T-helper 2 cell treated with Interferon-gamma antibody and Interleukin-4, amounts not matched to agents 100 ng/mL and 5 ng/mL, for 36 hours (primary cell): ENCODE measurements at regions not wholly inside any gene's neighbourhood (a gene's known extent, or its start where the extent isn't known, plus 50 kb on each side); places are given as distances from the start of the nearest gene placed in this dataset.

ENCODE experiments used
- intact Hi-C: fragments of 100-400 bp; cut with micrococcal nuclease; formaldehyde crosslinking; loops from one replicate; pipeline ENCODE4 v1.15.1; 2023

DNA sequence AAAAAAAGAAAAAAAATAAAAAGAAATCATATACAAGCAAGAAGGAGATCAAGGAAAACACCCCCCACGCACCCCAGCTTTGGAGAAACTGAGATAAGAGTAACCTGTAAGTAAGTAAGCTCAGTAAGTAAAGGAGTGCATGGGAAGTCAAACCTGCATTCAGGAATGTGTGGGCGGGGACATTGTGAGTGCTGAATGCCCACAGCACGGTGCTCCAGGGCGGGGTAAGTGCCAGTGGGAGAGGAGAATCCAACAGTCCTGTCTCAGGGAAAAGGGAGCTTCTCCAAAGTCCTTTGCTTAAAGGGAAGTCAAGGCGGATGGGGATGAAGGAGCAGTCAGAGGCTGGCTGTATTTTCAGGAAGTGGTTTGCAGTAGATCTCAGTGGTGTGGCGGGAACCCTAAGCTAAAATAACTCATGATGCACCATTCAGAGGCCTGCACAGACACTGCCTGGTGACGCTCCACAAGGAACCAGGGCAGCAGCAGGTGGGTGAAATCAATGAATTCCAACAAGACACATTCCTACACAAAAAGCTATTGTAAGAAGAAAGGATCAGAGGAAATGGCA, 368.0 kb downstream of the QKI start:
- intact Hi-C loops: no loop called here

DNA sequence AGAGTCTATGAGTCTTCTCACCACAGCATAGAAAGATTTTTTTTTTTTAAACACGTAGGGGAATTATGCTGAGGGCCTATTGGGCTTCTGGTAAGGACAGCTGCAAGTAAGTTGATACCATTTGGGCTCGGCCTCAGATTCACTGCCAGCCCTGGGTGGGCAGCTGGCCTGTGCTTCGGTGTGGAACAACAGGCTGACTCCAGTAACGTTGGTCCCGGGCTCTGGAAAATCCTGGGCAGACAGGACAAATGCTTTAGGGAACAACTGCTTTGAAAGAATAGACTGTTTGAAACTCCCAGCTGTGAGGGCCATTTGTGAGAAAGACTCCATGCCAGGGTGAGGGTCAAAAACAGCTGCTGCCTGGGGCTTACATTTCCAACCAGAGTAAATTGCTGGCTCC, 366.5 kb downstream of the QKI start:
- intact Hi-C loops: no loop called here

DNA sequence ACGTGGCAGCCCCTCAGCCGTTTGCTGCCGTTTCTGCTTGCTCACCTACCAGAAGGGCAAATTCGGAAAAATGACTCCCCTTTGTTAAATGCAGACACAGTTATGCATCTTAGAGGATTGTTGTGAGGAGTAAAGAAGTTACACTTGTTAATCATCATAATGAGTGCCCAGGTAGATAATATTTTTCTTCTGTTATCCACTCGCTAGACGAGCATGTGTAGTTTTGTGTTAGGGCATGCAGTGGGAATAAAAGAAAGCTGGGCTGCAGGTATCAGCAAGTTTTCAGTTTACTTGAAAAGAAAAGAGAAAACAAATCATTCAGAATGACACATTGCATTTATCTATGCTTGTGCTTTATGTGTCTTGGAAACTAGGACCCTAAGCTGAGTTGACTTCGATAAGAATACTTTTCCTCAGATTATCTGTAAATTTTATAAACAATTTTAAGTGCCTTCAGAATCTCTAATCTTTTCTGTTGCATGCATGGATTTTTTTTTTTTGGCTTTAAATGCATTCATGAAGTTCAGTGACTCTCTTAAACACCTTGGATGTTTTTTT, 365.3 kb downstream of the QKI start:
- intact Hi-C loops: no loop called here

DNA sequence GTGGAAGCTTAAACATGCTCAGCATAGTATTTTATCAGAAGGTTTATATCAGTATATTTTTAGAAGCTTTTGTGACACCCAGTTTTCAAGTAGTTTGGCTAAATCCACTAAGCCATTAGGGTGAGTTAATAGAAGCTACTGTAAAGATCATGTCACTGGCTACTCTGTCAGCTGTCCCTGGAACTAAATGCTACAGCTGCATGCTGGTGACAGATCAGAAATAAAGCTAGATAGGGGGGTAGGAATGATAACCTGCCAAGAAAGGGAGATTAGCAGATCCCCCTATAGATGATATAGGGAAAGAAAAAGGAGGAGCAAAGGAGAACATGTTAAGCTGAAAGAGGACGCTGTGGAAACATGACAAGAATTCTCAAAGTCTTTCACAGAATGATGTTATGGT, 363.2 kb downstream of the QKI start:
- intact Hi-C loops: no loop called here

DNA sequence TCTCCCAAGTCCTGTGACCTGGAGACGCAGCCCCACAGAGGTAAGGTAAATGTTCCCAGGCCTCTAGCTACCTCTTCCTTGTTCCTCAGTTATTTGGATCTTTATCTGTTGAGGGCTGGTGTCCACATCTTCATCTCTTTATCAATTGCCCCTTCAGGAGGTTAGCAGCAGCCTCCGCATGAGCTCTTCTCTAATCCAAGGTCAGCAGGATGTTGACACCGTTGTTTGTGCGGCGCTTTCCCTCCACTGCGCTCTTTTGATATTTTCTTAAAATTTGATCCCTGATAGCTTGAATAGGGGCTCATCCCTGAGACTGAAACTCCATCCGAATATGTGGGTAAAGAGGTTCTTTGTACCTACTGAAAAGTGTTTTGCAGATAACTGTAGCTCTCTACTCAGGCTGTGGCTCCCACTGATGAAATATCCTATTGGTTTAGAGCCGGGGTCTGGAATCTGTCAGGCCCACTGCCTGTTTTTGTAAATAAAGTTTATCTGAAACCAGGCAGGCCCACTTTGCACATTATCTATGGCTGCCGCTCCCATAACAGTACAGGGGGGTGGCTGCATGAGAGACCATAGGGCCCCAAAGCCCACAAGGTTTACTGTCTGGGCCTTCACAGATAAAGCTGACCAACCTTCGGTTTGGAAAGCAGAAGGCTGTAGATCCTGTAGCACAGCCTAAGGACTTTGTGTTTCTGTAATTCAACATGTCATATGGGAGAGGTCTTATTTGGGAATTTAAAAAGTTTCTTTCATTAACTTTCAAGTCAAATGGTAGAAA, 362.6 kb downstream of the QKI start:
- intact Hi-C loops: no loop called here

DNA sequence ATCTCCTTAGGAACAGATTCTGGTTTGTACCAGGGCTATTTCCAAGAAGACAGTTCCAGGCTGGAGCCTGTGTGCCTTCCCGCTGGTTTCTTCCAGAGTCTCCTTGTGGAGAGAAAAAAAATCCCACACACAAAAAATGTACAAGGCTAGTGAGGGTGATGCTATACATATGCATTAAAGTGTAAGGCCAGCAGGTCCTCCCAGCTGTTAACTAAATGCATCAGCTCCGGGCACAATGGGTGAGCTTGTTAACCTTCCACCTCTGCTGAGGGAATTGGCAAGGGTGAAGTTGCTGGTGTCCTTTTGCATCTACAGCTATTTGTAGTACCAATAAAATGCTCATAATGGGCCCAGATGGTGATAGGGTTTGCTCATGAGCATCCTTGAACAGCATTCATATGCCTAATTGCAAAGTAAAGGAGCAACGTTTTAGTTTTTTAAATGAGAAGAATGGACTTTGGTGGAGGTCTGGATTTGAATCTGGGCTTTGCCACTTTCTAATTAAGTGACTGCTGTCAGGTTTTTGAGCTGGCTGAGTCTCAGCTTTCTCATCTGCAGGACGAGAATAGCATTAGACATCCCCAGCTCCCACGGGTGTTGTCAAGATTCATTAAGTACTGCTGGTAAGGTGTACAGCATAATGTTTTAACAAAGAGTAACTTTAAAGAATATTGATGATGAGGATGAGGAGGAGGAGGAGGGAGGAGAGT, 361.8 kb downstream of the QKI start:
- intact Hi-C loops: no loop called here

DNA sequence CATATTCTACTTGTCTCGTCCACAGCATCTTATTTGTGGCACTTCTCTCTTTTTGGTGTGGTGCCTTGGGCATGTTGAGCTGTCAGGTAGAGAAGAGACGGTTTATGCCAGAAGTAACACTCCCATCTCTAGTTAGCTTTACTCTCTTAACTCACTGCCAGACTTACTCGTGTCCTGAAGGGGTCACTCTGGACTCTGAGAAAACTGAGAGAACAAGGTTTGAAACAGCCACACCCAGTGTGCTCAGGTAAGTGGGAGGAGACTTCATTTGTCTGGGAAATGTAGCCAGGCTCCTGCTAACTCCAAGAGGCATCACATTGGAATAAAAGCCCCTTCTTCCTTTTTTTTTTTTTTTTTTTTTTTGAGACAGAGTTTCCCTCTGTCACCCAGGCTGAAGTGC, 360.8 kb downstream of the QKI start:
- intact Hi-C loops: no loop called here

DNA sequence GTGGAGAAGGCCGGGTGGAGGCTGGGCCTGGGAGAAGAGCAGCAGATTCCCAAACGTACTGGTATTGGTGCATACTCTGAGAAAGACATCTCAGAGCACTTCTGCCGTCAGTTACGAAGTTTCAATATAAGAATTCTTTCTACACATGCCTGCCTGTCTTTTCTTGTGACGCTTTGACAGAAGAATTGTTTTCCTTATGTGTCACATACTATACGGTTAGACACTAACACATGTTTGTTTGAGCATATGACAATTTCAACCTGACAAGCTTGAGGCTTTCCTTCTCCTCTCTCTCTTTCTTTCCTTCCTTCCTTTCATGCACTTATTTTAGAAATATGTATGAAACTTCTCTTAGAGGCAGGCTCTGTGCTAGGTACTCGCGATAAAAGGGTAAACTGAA, 360.0 kb downstream of the QKI start:
- intact Hi-C loops: no loop called here

DNA sequence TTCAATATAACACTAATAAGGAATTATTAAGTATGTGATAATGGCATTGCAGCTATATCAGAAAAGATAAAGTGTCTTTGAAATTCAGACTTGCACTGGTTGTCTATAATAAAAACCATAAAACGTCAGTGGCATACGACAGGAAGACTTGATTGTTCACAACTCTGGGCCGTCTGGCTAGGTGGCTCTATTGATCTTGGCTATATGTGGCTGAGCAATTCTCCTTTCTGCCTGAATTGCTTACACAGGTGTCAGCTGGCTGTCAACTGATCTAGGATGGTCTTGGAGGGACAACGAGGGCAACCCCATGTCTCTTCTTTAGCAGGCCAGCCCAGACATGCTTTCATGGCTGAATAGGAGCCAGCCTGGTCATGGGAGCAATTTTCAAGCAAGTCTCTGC, 359.1 kb downstream of the QKI start:
- intact Hi-C loops: no loop called here

DNA sequence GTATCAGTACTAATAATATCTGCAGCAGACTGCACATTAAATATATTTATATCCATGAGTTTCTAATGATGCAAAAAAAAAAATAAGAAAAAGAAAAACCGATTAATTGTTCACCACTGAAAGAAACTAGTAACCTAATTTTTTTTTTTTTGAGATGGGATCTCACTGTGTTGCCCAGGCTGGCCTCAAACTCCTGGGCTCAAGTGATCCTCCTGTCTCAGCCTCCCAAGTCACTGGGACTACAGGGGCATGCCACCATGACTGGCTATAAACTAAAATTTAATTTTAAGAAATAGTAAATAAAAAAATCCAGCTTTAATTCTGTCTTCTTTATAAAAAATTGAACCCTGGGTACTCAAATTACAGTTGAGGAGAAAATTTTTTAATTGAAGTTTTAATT, 358.2 kb downstream of the QKI start:
- intact Hi-C loops: no loop called here

DNA sequence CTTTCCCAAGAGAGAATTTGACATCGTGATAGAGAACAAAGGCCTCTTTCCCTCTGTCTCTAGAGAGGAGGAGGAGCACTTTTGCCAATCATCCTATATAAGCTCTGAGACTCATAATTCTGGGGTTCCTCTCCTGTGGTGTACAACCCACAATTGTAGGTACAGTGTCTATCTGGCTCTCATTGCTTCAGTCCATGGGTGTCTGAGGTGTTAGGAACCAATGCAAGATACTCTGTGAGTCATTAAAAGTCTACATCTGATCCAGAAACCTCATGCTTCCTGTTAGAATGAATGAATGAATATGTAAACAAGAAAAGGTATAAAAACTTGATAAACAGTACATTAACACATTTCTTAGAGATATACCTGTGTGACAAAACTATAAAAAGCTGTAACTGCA, 356.7 kb downstream of the QKI start:
- intact Hi-C loops: no loop called here

DNA sequence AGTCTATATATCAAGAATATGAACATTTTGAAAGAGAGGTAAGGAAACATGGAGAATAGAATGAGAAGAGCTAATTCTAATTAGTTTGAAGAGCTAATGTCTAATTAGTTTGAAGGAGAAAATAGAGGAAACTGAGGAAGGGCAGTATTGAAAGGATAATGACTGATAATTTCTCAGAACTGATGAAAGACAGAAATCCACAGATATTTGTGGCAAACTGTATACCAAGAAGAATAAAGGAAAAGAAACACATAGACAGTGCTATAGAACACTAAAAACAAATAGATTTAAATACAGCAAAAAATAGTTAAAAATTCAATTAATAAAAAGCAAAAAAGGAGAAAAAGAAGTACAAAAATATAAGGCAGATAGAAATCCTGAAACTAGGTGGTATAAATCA, 354.4 kb downstream of the QKI start:
- intact Hi-C loops: no loop called here

DNA sequence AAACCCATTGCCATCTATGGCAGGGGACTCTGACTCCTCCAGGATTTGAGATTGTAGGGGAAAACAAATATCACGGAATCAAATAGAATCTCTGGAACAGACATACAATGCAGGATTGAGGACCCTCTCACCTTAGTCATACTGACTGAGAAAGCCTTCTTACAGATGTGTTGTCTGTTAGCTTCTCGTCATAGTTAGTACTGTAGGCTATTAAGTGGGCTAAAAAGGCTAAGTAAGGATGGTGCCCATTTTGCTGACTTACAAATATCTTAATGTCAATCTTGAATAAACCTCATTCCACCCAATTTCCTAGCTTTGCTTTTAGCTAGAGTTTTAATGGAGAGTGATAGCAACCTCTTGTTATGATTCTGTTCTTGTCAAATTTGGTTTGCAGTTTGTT, 352.4 kb downstream of the QKI start:
- intact Hi-C loops: no loop called here

DNA sequence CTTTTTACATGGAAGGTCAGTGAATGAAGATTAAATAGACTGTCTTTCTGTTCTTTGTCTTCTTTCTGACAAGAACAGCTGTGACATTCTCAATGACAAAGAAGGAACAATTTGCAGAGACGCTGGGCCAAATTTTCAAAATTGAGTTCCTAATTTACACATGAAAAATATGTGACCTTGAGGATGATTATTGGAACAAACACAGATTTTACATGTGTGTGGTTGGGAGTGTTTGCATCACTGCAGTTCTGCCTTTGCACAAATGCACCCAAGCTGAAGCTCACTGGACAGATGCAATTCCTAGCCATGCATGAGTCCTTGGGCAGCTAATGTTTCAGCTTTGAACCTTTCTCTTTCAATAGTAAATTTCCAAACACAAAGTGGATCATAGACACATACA, 350.8 kb downstream of the QKI start:
- intact Hi-C loops: no loop called here

DNA sequence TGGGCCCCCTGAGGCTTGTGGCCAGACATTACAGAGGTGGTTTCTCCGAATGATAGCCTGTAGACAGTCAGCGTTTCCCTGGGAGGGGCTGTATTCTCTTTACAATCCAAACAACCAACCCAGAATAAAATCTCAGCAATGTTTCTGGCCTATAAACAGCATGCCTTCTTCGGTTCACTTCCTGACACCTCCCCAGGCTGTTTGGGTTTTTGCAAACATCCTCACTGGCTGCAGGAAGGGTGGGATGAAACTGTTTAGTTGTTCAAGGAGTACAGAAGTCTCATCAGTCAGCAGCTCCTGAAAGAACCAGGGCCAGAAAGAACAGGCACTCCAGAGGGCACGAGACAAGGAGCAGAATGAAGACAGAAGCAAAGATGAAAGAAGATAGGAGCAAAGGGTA, 350.0 kb downstream of the QKI start:
- intact Hi-C loops: no loop called here

DNA sequence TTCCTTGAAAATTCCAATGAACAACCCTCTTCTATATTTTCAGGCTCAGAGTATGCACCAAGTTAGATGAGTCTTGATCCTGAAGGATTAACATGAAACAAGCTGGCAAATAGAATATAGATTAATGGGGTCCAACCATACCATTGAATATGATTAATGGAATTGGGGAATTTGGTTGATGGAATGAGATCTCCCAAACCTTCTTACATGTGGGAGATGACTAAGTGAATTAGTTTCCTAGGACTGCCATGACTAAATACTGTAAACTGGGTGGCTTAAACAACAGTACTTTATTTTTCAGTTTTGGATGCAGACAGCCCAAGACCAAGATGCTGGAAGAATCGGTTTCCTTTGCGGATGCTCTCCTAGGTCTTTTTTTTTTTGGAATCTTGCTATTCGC, 347.0 kb downstream of the QKI start:
- intact Hi-C loops: no loop called here

DNA sequence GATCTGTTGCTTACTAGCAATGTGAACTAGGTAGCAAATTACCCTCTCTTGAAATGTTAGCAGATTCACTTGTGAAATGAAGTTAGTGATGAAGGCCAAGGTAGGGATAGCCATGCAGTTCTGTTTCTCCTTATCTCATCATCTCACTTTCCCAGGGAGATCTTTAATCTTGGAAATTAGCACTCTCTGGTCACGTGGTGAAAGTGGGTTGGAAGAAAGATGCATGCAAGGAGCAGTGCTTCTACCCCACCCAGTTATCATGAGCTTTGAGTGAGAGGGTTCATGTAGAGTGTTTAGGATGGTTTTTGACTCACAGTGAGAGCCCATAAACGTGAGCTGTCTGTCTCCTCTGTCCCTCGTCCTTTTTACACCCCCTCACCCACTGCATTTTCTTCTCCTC, 346.3 kb downstream of the QKI start:
- intact Hi-C loops: no loop called here

DNA sequence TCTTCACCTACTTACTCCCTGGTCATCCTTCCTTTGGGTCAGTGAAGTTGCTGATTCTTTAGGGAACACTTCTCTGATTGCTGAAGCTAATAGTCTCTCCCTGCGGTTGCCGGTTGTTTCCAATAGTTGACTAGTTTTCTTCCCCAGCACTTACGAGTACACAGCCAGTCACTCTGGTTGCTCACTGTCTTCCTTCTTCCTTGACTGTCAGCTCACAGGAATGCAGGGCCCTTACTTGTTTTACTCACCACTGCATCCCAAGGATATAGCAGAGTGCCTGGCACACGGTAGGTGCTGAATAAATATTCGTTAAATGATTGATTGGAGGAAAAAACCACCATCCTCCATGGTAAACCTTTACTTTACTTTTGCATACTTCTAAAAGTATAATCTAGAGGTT, 345.0 kb downstream of the QKI start:
- intact Hi-C loops: no loop called here

DNA sequence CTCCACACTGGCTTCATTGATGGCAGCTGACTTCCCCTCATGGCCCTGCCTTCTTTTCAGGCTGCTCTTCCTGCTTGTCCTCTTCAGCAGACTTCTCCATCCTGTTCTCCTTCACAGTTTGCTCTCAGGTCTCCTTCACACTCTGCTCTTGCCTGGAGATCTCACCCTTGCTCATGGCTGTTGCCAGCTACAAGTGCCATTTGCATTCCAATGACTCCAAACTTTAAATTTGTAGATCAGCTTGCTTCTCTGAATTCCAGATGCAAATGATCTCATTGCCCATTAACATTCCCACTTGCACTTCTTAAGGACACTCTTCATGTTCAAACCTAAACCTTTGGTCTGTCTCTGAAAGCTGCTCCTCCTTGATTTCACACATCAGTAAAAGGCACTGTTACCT, 343.0 kb downstream of the QKI start:
- intact Hi-C loops: no loop called here

DNA sequence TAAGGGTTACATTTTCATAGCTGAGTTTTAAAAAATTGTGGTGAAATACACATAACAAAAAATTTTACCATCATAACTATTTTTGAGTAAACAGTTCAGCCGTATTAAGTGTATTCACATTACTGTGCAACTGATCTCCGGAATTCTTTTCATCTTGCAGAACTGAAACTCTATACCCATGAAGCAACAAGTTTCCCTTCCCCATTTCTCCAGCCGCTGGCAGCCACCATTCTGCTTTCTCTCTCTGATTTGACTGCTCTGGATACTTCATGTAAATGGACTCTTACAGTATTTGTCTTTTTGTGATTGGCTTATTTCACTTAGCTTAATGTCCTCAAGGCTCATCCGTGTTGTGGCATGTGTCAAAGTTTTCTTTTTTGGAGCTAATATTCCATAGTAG, 341.6 kb downstream of the QKI start:
- intact Hi-C loops: no loop called here

DNA sequence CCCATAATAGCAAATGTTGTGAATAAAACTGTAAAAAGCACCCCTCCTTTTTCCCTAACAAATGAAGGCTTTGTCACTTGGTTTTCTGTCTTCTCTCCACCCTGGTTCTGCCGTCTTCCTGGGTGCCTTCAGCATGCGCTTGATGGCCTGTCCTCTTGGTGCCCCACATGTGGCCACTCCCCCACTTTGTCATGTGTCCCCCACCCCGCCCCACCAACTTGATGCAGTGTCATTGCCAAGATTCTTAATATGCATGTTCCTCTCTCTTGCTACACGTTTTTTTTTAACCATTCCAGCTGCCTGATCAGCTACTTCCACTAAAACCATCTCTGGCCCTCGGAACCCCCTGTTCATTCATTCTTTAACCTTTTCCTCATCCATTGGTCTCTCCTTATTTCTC, 340.3 kb downstream of the QKI start:
- intact Hi-C loops: no loop called here

DNA sequence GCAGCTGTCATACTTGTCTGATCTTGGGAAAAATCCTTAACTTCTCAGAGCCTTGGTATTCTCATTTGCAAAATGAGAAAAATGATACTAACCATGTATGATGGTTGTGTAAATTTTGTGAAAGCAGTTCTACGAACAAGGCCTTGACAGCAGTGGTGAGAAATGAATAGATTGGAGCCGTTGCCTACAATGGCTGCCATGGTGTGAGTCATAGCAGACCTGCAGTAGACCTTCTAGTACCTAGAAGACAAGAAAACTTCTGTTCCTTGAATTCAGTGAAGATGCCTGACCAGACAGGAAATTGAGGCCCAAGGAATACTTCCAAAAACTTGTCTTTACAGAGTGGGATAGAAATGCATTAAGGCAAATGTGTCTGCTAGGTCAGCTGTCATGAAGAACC, 338.9 kb downstream of the QKI start:
- intact Hi-C loops: no loop called here

DNA sequence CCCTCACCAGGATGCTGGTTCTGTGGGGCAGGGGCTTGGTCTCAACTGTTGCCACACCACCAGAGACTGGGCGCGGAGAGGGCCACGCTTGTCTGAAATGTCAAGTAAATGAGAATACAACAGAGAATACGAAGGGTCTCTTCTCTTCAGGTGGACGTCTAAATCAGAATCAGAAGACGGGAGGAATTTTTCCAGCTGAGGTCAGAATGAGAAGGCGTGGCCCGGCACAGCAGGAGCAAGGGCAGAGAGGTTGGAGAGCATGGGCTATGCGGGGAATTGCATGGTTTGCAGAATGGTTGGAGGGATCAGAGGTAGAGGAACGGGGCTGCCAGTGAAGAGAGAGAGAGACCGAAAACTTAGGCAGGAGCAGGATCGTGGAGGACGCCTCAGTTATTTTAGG, 337.9 kb downstream of the QKI start:
- intact Hi-C loops: no loop called here
